ENCODE measurements at regions not wholly inside any gene's neighbourhood (a gene's known extent, or its start where the extent isn't known, plus 50 kb on each side); places are given as distances from the start of the nearest gene placed in this dataset.

DNA sequence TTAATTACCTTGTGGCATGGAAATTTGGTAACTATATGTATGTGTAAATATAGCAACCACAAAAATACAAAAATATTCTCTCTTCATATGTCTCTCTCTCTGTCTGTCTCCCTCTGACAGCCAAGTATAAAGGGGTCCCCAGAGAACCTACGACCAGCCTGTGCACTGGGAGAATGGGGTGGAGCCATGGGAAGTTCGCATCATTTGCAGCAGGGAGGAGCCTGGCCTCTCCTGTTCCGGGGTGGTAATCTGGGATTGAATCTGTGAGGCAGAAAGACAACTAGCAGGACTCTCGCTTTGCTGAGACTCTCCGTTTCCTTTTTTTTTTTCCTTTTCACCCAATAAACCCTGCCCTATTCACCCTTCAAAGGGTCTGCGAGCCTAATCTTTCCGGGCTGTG, 1109.1 kb downstream of the HACE1 start:
- TF ChIP-seq CTCF (IDR thresholded peaks at IDR 0.05; ENCODE audit: low read depth, low read length, missing input control) (no peak), YY1 (IDR thresholded peaks at IDR 0.05) (no peak), TAF1 (conservative IDR thresholded peaks at IDR 0.05) (no peak), JUND (IDR thresholded peaks at IDR 0.05) (no peak)

Data from liver (tissue), 3 donors.